ENCODE measurements at regions not wholly inside any gene's neighbourhood (a gene's known extent, or its start where the extent isn't known, plus 50 kb on each side); places are given as distances from the start of the nearest gene placed in this dataset.

- no peaks in the 10 kb centered on the region for H3K27me3 ChIP-seq (ENCODE audit: control insufficient read depth in 2 of 2, insufficient read depth in 2 of 2, low read length in 2 of 2)
- Mint-ChIP-seq H3K4me1 (no peaks in the 10 kb centered on the region), H3K27me3 (ENCODE audit: low read depth in 3 of 3) (no peaks in the 10 kb centered on the region), H3K36me3 (no peaks in the 10 kb centered on the region), H3K4me3 (no peak overlapping the region), H3K27ac (no peak overlapping the region), H3K9me3 (no peaks in the 10 kb centered on the region)
- no peaks in the 10 kb centered on the region for H3K79me2 ChIP-seq (ENCODE audit: insufficient read depth, low read length)
- WGBS (ENCODE audit: insufficient coverage) = no CpG with 5 or more reads among the region's 2 CpGs
- no peak for DNase-seq
- no peaks in the 10 kb centered on the region for H3K9me3 ChIP-seq (replicated peaks in 1 of 2; ENCODE audit: control insufficient read depth in 1 of 2, insufficient read depth in 1 of 2, low read length in 2 of 2)
- H4K20me1 ChIP-seq (ENCODE audit: insufficient read depth, low read length) = no peaks in the 10 kb centered on the region
- H3K27ac ChIP-seq (ENCODE audit: low read depth in 1 of 2, low read length in 2 of 2) = no peak overlapping the region
- intact Hi-C loops (cut with micrococcal nuclease) = no loop called here
- no peak overlapping the region for H3K4me2 ChIP-seq (replicated peaks; ENCODE audit: extremely low read depth, low read length, poor library complexity, severe bottlenecking)
- H3K9ac ChIP-seq (ENCODE audit: insufficient read depth, low read length, poor library complexity, severe bottlenecking) = no peak overlapping the region
- H3K36me3 ChIP-seq (replicated peaks in 1 of 2; ENCODE audit: control insufficient read depth in 1 of 2, insufficient read depth in 2 of 2, low read length in 2 of 2) = no peaks in the 10 kb centered on the region
- TF ChIP-seq, protein P1, sequence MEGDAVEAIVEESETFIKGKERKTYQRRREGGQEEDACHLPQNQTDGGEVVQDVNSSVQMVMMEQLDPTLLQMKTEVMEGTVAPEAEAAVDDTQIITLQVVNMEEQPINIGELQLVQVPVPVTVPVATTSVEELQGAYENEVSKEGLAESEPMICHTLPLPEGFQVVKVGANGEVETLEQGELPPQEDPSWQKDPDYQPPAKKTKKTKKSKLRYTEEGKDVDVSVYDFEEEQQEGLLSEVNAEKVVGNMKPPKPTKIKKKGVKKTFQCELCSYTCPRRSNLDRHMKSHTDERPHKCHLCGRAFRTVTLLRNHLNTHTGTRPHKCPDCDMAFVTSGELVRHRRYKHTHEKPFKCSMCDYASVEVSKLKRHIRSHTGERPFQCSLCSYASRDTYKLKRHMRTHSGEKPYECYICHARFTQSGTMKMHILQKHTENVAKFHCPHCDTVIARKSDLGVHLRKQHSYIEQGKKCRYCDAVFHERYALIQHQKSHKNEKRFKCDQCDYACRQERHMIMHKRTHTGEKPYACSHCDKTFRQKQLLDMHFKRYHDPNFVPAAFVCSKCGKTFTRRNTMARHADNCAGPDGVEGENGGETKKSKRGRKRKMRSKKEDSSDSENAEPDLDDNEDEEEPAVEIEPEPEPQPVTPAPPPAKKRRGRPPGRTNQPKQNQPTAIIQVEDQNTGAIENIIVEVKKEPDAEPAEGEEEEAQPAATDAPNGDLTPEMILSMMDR (IDR thresholded peaks at IDR 0.05) = no peak
- no peak overlapping the region for H2AFZ ChIP-seq (ENCODE audit: insufficient read depth, low read depth, low read length, poor library complexity, severe bottlenecking)
- H3K4me1 ChIP-seq (ENCODE audit: control insufficient read depth in 1 of 2, insufficient read depth in 2 of 2, low read length in 2 of 2) = no peaks in the 10 kb centered on the region
- H3K4me3 ChIP-seq (replicated peaks in 1 of 3; ENCODE audit: low read depth in 2 of 3, low read length in 3 of 3) = no peak overlapping the region
These were observed 86.7 kb upstream of the PTBP2 start for GRCh38 chr1:96634883-96635282.

DNA sequence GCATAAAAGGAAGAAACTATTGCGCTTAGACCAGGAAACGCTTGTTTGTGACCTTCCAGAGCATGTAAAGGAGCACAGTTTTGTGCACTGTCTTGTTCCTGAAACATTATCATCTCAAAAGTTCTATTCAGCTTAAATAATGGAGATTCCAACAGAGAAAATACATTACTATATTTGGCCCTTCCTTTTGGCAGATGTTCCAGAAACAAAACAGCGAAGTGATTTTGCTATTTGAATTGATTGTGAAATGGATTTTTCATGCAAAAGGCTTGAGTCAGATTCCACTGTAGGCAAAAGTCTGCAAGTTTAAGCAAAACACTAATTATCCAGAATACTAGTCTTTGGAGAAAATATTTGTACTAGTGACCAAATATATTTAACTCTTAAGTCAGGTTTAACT lies 80.3 kb upstream of the PTBP2 start:
- Histone ChIP-seq H3K27ac (ENCODE audit: low read depth in 1 of 2, low read length in 2 of 2) (no peak overlapping the region), H3K27me3 (ENCODE audit: control insufficient read depth in 2 of 2, insufficient read depth in 2 of 2, low read length in 2 of 2) (no peaks in the 10 kb centered on the region), H3K79me2 (ENCODE audit: insufficient read depth, low read length) (no peaks in the 10 kb centered on the region), H3K4me1 (ENCODE audit: control insufficient read depth in 1 of 2, insufficient read depth in 2 of 2, low read length in 2 of 2) (no peaks in the 10 kb centered on the region), H3K4me3 (replicated peaks in 1 of 3; ENCODE audit: low read depth in 2 of 3, low read length in 3 of 3) (no peak overlapping the region), H3K9me3 (replicated peaks in 1 of 2; ENCODE audit: control insufficient read depth in 1 of 2, insufficient read depth in 1 of 2, low read length in 2 of 2) (no peaks in the 10 kb centered on the region), H3K36me3 (replicated peaks in 1 of 2; ENCODE audit: control insufficient read depth in 1 of 2, insufficient read depth in 2 of 2, low read length in 2 of 2) (no peaks in the 10 kb centered on the region), H2AFZ (ENCODE audit: insufficient read depth, low read depth, low read length, poor library complexity, severe bottlenecking) (no peak overlapping the region), H3K4me2 (replicated peaks; ENCODE audit: extremely low read depth, low read length, poor library complexity, severe bottlenecking) (no peak overlapping the region), H4K20me1 (ENCODE audit: insufficient read depth, low read length) (no peaks in the 10 kb centered on the region), H3K9ac (ENCODE audit: insufficient read depth, low read length, poor library complexity, severe bottlenecking) (no peak overlapping the region)
- TF ChIP-seq, protein P1 (IDR thresholded peaks at IDR 0.05) = no peak
- H3K4me1 Mint-ChIP-seq = no peaks in the 10 kb centered on the region
- H3K36me3 Mint-ChIP-seq = no peaks in the 10 kb centered on the region
- DNase-seq = no peak
- WGBS (ENCODE audit: insufficient coverage) = no CpG with 5 or more reads among the region's 3 CpGs
- H3K4me3 Mint-ChIP-seq = no peak overlapping the region
- no peaks in the 10 kb centered on the region for H3K27me3 Mint-ChIP-seq (ENCODE audit: low read depth in 3 of 3)
- intact Hi-C loops (cut with micrococcal nuclease) = no loop called here
- H3K27ac Mint-ChIP-seq = no peak overlapping the region
- H3K9me3 Mint-ChIP-seq = peaks cover 0 to 4% (median 0%) of the 10 kb centered on the region in 7 donors

Data from CD14-positive monocyte (primary cell).